H1 (cell line): ENCODE measurements at regions not wholly inside any gene's neighbourhood (a gene's known extent, or its start where the extent isn't known, plus 50 kb on each side); places are given as distances from the start of the nearest gene placed in this dataset.

Experiments used
- CTCF ChIA-PET: fragments of 300-600 bp; sonication (Branson Sonifier 250); formaldehyde crosslinking; loops from one replicate; lab custom pipeline; 2021; ENCODE audit not compliant: partially characterized antibody; lab: Charles Lee
- POLR2A ChIA-PET: fragments of 300-600 bp; sonication (Branson Sonifier 250); formaldehyde crosslinking; loops from one replicate; lab custom pipeline; 2021; ENCODE audit warnings: inconsistent platforms; ENCODE audit not compliant: partially characterized antibody; lab: Charles Lee
- DNase-seq, 2 experiments: peaks; one replicate each; pipeline versions ENCODE4 v3.0.0 to v3.0.0-alpha.2; 2010 to 2022; ENCODE audit warnings: low spot score in 2 of 2, low read depth in 1 of 2, mixed read lengths in 1 of 2
- FAIRE-seq: peaks from 2 replicates; lab custom pipeline; 2011; peaks lifted over from hg19 to GRCh38; lab: Jason Lieb, UNC
- H2AFZ ChIP-seq: 2 replicates; pipeline ENCODE4 v1.8.1; 2012; ENCODE audit warnings: low read length, inconsistent platforms
- H2AK5ac ChIP-seq: 2 replicates; pipeline ENCODE4 v1.6.1; 2013; ENCODE audit warnings: low read depth, low read length
- H2BK120ac ChIP-seq: replicated peaks from 2 replicates; pipeline ENCODE3; 2013; ENCODE audit warnings: low read depth, low read length, inconsistent platforms
- H2BK12ac ChIP-seq: 2 replicates; pipeline ENCODE4 v1.6.1; 2013; ENCODE audit warnings: low read depth, low read length
- H2BK15ac ChIP-seq: 2 replicates; pipeline ENCODE4 v1.6.1; 2013; ENCODE audit warnings: low read length
- H2BK20ac ChIP-seq: 2 replicates; pipeline ENCODE4 v1.6.1; 2013; ENCODE audit warnings: low read length
- H2BK5ac ChIP-seq: 2 replicates; pipeline ENCODE4 v1.6.1; 2013; ENCODE audit warnings: low read depth, low read length
- H3K14ac ChIP-seq: 2 replicates; pipeline ENCODE4 v1.6.1; 2013; ENCODE audit warnings: inconsistent platforms; ENCODE audit not compliant: insufficient read length
- H3K18ac ChIP-seq: 2 replicates; pipeline ENCODE4 v1.6.1; 2013; ENCODE audit warnings: low read length; ENCODE audit errors: extremely low read depth
- H3K23ac ChIP-seq: 2 replicates; pipeline ENCODE4 v1.6.1; 2013; ENCODE audit warnings: inconsistent platforms; ENCODE audit not compliant: insufficient read length
- H3K23me2 ChIP-seq: 2 replicates; pipeline ENCODE4 v1.6.1; 2013; ENCODE audit warnings: low read depth, low read length
- H3K27ac ChIP-seq: 2 replicates; pipeline ENCODE4 v1.6.1; 2011; ENCODE audit warnings: low read depth, low read length, inconsistent platforms
- H3K27me3 ChIP-seq, 4 experiments: replicated peaks in 1 of 4; 1 replicate in 1 of 4; 2 replicates in 3 of 4; pipeline versions ENCODE4 v1.6.1 to v1.8.1; 2011 to 2013; ENCODE audit warnings: low read length in 3 of 4, mild to moderate bottlenecking in 3 of 4, inconsistent platforms in 2 of 4, mixed read lengths in 2 of 4, moderate library complexity in 1 of 4; ENCODE audit not compliant: control insufficient read depth in 3 of 4, insufficient read depth in 3 of 4; ENCODE audit errors: extremely low read depth in 1 of 4
- H3K36me3 ChIP-seq, 4 experiments: 2 replicates each; pipeline versions ENCODE4 v1.6.1 to v1.8.1; 2011 to 2013; ENCODE audit warnings: mild to moderate bottlenecking in 4 of 4, low read length in 3 of 4, moderate library complexity in 2 of 4, control low read depth in 1 of 4, inconsistent platforms in 1 of 4; ENCODE audit not compliant: insufficient read depth in 4 of 4, control insufficient read depth in 2 of 4
- H3K4ac ChIP-seq: replicated peaks from 2 replicates; pipeline ENCODE3; 2013; ENCODE audit warnings: low read length, low read depth, mixed read lengths, inconsistent platforms; ENCODE audit not compliant: insufficient read length
- H3K4me1 ChIP-seq, 4 experiments: replicated peaks in 1 of 4; 1 replicate in 1 of 4; 2 replicates in 3 of 4; pipeline versions ENCODE4 v1.6.1 to v1.8.1; 2011 to 2013; ENCODE audit warnings: low read length in 3 of 4, inconsistent platforms in 2 of 4, mixed read lengths in 1 of 4; ENCODE audit not compliant: insufficient read depth in 4 of 4, control insufficient read depth in 3 of 4
- H3K4me2 ChIP-seq, 2 experiments: 2 replicates each; pipeline versions ENCODE4 v1.6.1 to v1.8.1; 2011 to 2013; ENCODE audit warnings: low read depth in 2 of 2, low read length in 2 of 2, control low read depth in 1 of 2, inconsistent platforms in 1 of 2, mild to moderate bottlenecking in 1 of 2; ENCODE audit not compliant: insufficient read depth in 1 of 2
- H3K4me3 ChIP-seq, 4 experiments: fragments of 200-600, 300-600 bp in 1 of 4; sonication (generic), shearing (Covaris generic), sonication (Bioruptor Twin) in 1 of 4; 2 replicates each; pipeline versions ENCODE4 v1.5.1 to v1.8.1; 2011 to 2016; ENCODE audit warnings: low read length in 4 of 4, low read depth in 3 of 4, control low read depth in 2 of 4, inconsistent platforms in 2 of 4, mild to moderate bottlenecking in 2 of 4, mixed read lengths in 1 of 4, moderate library complexity in 1 of 4; ENCODE audit not compliant: insufficient read depth in 2 of 4; ENCODE audit errors: extremely low read depth in 1 of 4
- H3K56ac ChIP-seq: replicated peaks from 2 replicates; pipeline ENCODE3; 2013; ENCODE audit warnings: low read depth, mild to moderate bottlenecking, mixed read lengths, low read length, inconsistent platforms; ENCODE audit not compliant: insufficient read length
- H3K79me1 ChIP-seq: 2 replicates; pipeline ENCODE4 v1.6.1; 2013; ENCODE audit warnings: low read depth, low read length, control low read depth
- H3K79me2 ChIP-seq, 2 experiments: 2 replicates each; pipeline versions ENCODE4 v1.6.1 to v1.8.1; 2012 to 2013; ENCODE audit warnings: low read length in 2 of 2, mild to moderate bottlenecking in 2 of 2, inconsistent platforms in 1 of 2; ENCODE audit not compliant: insufficient read depth in 2 of 2, control insufficient read depth in 1 of 2
- H3K9ac ChIP-seq, 4 experiments: replicated peaks in 1 of 4; 1 replicate in 1 of 4; 2 replicates in 3 of 4; pipeline versions ENCODE4 v1.6.1 to v1.8.1; 2011 to 2013; ENCODE audit warnings: low read depth in 3 of 4, low read length in 3 of 4, control low read depth in 2 of 4, mild to moderate bottlenecking in 2 of 4, moderate library complexity in 2 of 4, inconsistent platforms in 1 of 4; ENCODE audit errors: extremely low read depth in 1 of 4
- H3K9me3 ChIP-seq, 2 experiments: 2 replicates each; pipeline versions ENCODE4 v1.6.1 to v1.8.1; 2012 to 2013; ENCODE audit warnings: mild to moderate bottlenecking in 2 of 2, moderate library complexity in 2 of 2, control low read depth in 1 of 2, inconsistent platforms in 1 of 2, low read depth in 1 of 2, low read length in 1 of 2, mixed read lengths in 1 of 2; ENCODE audit not compliant: insufficient read depth in 2 of 2
- H4K20me1 ChIP-seq, 2 experiments: replicated peaks in 1 of 2; 2 replicates each; pipeline versions ENCODE3 to v1.8.1; 2011 to 2013; ENCODE audit warnings: inconsistent platforms in 2 of 2, low read length in 2 of 2, mild to moderate bottlenecking in 1 of 2; ENCODE audit not compliant: insufficient read depth in 2 of 2, control insufficient read depth in 1 of 2
- H4K5ac ChIP-seq: 2 replicates; pipeline ENCODE4 v1.6.1; 2013; ENCODE audit warnings: low read length, low read depth, mixed read lengths, inconsistent platforms; ENCODE audit not compliant: insufficient read length
- H4K8ac ChIP-seq: 2 replicates; pipeline ENCODE4 v1.8.0; 2013; ENCODE audit warnings: mild to moderate bottlenecking, moderate library complexity, low read length, inconsistent platforms; ENCODE audit not compliant: insufficient read depth; ENCODE audit errors: extremely low read depth
- H4K91ac ChIP-seq: replicated peaks from 2 replicates; pipeline ENCODE3; 2013; ENCODE audit warnings: low read length, mixed read lengths, inconsistent platforms; ENCODE audit not compliant: insufficient read length
- CTBP2 ChIP-seq: IDR thresholded peaks from 2 replicates; pipeline ENCODE4 v1.7.0; 2011; ENCODE audit warnings: borderline replicate concordance, mild to moderate bottlenecking, moderate library complexity, mixed read lengths, low read length; ENCODE audit not compliant: insufficient read depth, insufficient read length
- KDM1A ChIP-seq: fragments of 200-600, 300-600 bp; sonication (generic); IDR thresholded peaks from 2 replicates; pipeline ENCODE4 v1.7.1; 2016; ENCODE audit warnings: mild to moderate bottlenecking, low read length, borderline replicate concordance
- NRF1 ChIP-seq: IDR thresholded peaks from 2 replicates; pipeline ENCODE4 v1.6.1; 2011; ENCODE audit warnings: mild to moderate bottlenecking, low read depth, low read length, improper control_type of control experiment
- RFX5 ChIP-seq: IDR thresholded peaks from 2 replicates; pipeline ENCODE4 v1.6.1; 2011; ENCODE audit warnings: low read depth, low read length, improper control_type of control experiment, borderline replicate concordance
- TAF7 ChIP-seq: optimal IDR thresholded peaks from 2 replicates; pipeline ENCODE3; 2011; ENCODE audit warnings: low read depth, mild to moderate bottlenecking, inconsistent platforms, low read length, moderate library complexity, borderline replicate concordance
- TEAD4 ChIP-seq: IDR thresholded peaks from 2 replicates; pipeline ENCODE4 v1.6.1; 2012; ENCODE audit warnings: low read depth, low read length, inconsistent platforms, mixed read lengths
- WGBS, 2 experiments: shearing (Covaris generic) in 1 of 2; methylation state at CpG; one replicate each; pipeline versions ENCODE4 v1.1.6 to v1.1.7; 2013 to 2015; ENCODE audit warnings: low lambda C conversion rate in 2 of 2, mixed read lengths in 2 of 2, inconsistent platforms in 1 of 2, low coverage in 1 of 2, missing lambda C conversion rate in 1 of 2; ENCODE audit not compliant: insufficient replicate concordance in 2 of 2, insufficient coverage in 1 of 2, insufficient read length in 1 of 2; ENCODE audit errors: extremely low coverage in 1 of 2, missing lambda C conversion rate in 1 of 2; 5-methylcytosine and 5-hydroxymethylcytosine counted together

DNA sequence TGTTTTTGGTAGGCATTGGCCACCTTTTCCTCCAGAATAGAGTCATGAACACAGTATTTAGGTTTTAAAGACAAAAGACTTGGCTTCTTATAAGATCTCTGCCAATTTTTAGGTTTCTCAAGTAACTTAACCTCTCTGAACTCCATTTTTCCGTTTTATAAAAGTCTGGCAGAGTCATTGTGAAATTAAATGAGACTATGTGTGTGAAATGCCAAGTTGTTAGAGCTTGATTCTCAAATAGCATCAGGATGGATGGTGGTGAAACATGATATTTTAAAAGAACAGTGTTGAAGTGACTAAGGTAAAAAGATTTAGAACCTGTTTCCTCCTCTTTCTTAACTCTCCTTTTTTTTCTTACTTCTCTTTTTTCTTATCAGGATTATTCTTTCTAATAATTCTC, 617.7 kb upstream of the SLITRK1 start:
- Histone ChIP-seq H4K20me1 (no peaks in the 10 kb centered on the region), H3K9me3 (no peaks in the 10 kb centered on the region), H3K14ac (no peak overlapping the region), H3K9ac (no peak overlapping the region), H3K4me1 (no peaks in the 10 kb centered on the region), H3K23ac (no peak overlapping the region), H2BK5ac (no peak overlapping the region), H2BK15ac (no peak overlapping the region), H3K79me1 (no peaks in the 10 kb centered on the region), H3K27ac (no peak overlapping the region), H3K4ac (no peak overlapping the region), H4K8ac (no peak overlapping the region), H2BK120ac (no peak overlapping the region), H2BK12ac (no peak overlapping the region), H4K91ac (no peak overlapping the region), H2BK20ac (no peak overlapping the region), H3K4me3 (no peak overlapping the region), H3K18ac (no peak overlapping the region), H3K56ac (no peak overlapping the region), H4K5ac (no peak overlapping the region), H3K36me3 (no peaks in the 10 kb centered on the region), H3K4me2 (no peak overlapping the region), H3K27me3 (no peaks in the 10 kb centered on the region), H3K79me2 (no peaks in the 10 kb centered on the region), H2AFZ (0 out of 2 replicates have a peak overlapping the region, but pooled peaks have one; percentile 9), H3K23me2 (no peaks in the 10 kb centered on the region), H2AK5ac (no peak overlapping the region)
- 95% methylated on average over 1 of the region's 1 CpG; no CpG with 5 or more reads in 1 of the 2 experiments for WGBS, 2 experiments
- no peak for DNase-seq
- ChIA-PET CTCF (interaction anchor here (1.0 kb wide), 1 partner anchor 40 kb away, joined by 3 read pairs; no protein-coding TSS in a partner anchor), POLR2A (no interaction called here)
- FAIRE-seq: no peak
- TF ChIP-seq TEAD4: no peak
- TF ChIP-seq NRF1: no peak
- no peak for TF ChIP-seq KDM1A
- TF ChIP-seq TAF7: no peak
- TF ChIP-seq CTBP2: no peak
- no peak for TF ChIP-seq RFX5
